NT2/D1 (cell line): ENCODE measurements at regions not wholly inside any gene's neighbourhood (a gene's known extent, or its start where the extent isn't known, plus 50 kb on each side); places are given as distances from the start of the nearest gene placed in this dataset.
"Not testable (repeated sequence)": the region's sequence is repeated elsewhere in the genome, so short reads cannot be mapped to it uniquely, and the experiment has no call there.

Experiments used
- DNase-seq: peaks from one replicate; pipeline ENCODE4 v3.0.0-alpha.2; 2011; ENCODE audit warnings: low read depth, low spot score
- H3K27me3 ChIP-seq: 2 replicates; pipeline ENCODE4 v1.6.0; 2011; ENCODE audit warnings: mild to moderate bottlenecking; ENCODE audit not compliant: insufficient read length, insufficient read depth
- H3K36me3 ChIP-seq: 2 replicates; pipeline ENCODE4 v1.6.1; 2011; ENCODE audit warnings: mild to moderate bottlenecking, low read length, mixed read lengths; ENCODE audit not compliant: insufficient read depth, insufficient read length
- H3K4me1 ChIP-seq: 2 replicates; pipeline ENCODE4 v1.5.1; 2011; ENCODE audit not compliant: insufficient read depth, insufficient read length
- H3K4me3 ChIP-seq: 2 replicates; pipeline ENCODE4 v1.5.1; 2011; ENCODE audit warnings: low read depth; ENCODE audit not compliant: insufficient read length
- H3K9ac ChIP-seq: 2 replicates; pipeline ENCODE4 v1.6.0; 2011; ENCODE audit warnings: low read depth; ENCODE audit not compliant: insufficient read length
- H3K9me3 ChIP-seq: 2 replicates; pipeline ENCODE4 v1.5.1; 2011; ENCODE audit warnings: mild to moderate bottlenecking, low read length; ENCODE audit not compliant: insufficient read depth
- SUZ12 ChIP-seq: IDR thresholded peaks from 2 replicates; pipeline ENCODE4 v1.6.1; 2011; ENCODE audit not compliant: insufficient read length, insufficient read depth; ENCODE audit errors: extremely low read depth
- YY1 ChIP-seq: IDR thresholded peaks from 2 replicates; pipeline ENCODE4 v1.6.1; 2011; ENCODE audit not compliant: insufficient read length, insufficient read depth
- ZNF274 ChIP-seq: IDR thresholded peaks from 2 replicates; pipeline ENCODE4 v1.6.1; 2011; ENCODE audit warnings: mild to moderate bottlenecking, low read depth, low read length

- TF ChIP-seq ZNF274: no peak
- TF ChIP-seq YY1: no peak
- TF ChIP-seq SUZ12: no peak
- H3K36me3 ChIP-seq: no peaks in the 10 kb centered on the region
- H3K9me3 ChIP-seq: no peaks in the 10 kb centered on the region
- no peak overlapping the region for H3K4me3 ChIP-seq
- H3K9ac ChIP-seq: no peak overlapping the region
- no peaks in the 10 kb centered on the region for H3K27me3 ChIP-seq
- no peaks in the 10 kb centered on the region for H3K4me1 ChIP-seq
- no peak for DNase-seq
These were observed 354.7 kb downstream of the OTUD1 start for GRCh38 chr10:23793577-23793976.

GRCh38 chr10:23797452-23797851 lies 358.6 kb downstream of the OTUD1 start:
- not testable (repeated sequence) for H3K36me3 ChIP-seq, H3K4me3 ChIP-seq, H3K9me3 ChIP-seq, DNase-seq, H3K4me1 ChIP-seq, H3K27me3 ChIP-seq, H3K9ac ChIP-seq

DNA sequence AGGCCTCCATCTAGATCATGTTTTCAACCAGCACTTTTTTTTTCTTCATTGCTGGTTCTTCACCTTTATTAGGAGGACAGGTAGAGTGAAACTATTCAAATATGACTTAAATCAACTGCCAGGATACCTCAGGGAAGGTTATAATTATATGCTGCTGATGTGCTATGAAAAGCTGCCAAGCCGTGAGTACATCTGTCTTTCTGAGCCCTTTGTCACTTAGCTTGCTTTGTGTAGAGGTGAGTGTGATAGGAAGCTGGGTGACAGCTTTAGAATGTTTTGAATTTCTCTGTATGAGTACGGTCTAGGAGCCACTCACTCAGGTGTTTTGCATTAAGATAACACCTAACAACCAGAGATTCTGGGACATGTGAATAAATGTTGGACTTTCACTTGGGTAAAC lies 365.2 kb downstream of the OTUD1 start:
- Histone ChIP-seq H3K4me3 (no peak overlapping the region), H3K36me3 (no peaks in the 10 kb centered on the region), H3K27me3 (no peaks in the 10 kb centered on the region), H3K9ac (no peak overlapping the region), H3K9me3 (no peaks in the 10 kb centered on the region), H3K4me1 (no peaks in the 10 kb centered on the region)
- DNase-seq: no peak
- TF ChIP-seq ZNF274: no peak
- no peak for TF ChIP-seq YY1
- no peak for TF ChIP-seq SUZ12

DNA sequence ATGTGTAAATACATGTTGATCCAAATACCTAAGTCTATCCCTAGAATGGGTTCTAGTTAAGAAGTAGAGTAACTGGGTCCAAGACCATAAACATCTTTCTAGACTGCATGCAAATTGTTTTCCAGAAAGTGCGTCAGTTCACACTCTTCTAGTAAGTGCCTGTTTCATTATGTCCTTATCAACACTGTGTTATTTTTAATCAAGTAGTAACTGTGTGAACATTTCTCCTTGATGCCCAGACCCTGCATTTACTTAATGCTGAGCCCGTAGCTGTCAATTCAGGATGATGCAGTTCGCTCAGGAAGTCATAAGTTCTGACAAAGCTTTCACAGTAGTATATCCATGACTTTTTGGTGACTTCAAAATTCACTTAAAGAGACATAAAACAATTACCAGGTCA lies 374.8 kb downstream of the OTUD1 start:
- TF ChIP-seq SUZ12 (no peak), YY1 (no peak), ZNF274 (no peak)
- Histone ChIP-seq H3K9me3 (no peaks in the 10 kb centered on the region), H3K4me3 (no peak overlapping the region), H3K27me3 (no peaks in the 10 kb centered on the region), H3K4me1 (no peaks in the 10 kb centered on the region), H3K36me3 (no peaks in the 10 kb centered on the region), H3K9ac (no peak overlapping the region)
- DNase-seq: no peak

DNA sequence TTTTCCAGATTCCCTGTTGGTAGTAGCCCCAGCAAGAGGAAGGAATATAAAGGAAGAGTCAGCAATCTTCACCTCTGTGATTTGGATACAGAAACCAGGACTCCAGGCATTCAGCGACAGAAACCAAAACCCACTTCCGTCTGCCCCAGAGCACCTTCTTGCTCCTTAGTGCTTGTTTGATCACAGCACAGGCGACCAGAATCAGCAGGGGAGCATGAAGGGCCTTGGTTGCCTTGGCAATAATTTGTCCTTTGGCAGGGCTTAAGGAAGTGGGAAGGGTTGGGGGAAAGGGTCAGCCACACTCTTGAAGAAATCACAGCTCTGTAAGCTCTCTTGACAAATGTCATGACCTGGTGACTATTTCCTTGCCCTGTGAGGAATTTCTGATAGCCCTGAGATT lies 379.6 kb downstream of the OTUD1 start:
- Histone ChIP-seq H3K9ac (no peak overlapping the region), H3K4me1 (no peaks in the 10 kb centered on the region), H3K4me3 (no peak overlapping the region), H3K27me3 (no peaks in the 10 kb centered on the region), H3K36me3 (no peaks in the 10 kb centered on the region), H3K9me3 (no peaks in the 10 kb centered on the region)
- peak; percentile 15 for DNase-seq
- TF ChIP-seq ZNF274 (no peak), SUZ12 (no peak), YY1 (no peak)

GRCh38 chr10:23820792-23821191 lies 381.9 kb downstream of the OTUD1 start:
- TF ChIP-seq ZNF274: no peak
- TF ChIP-seq YY1: no peak
- TF ChIP-seq SUZ12: no peak
- no peak for DNase-seq
- Histone ChIP-seq H3K9me3 (no peaks in the 10 kb centered on the region), H3K27me3 (no peaks in the 10 kb centered on the region), H3K9ac (no peak overlapping the region), H3K4me1 (no peaks in the 10 kb centered on the region), H3K36me3 (no peaks in the 10 kb centered on the region), H3K4me3 (no peak overlapping the region)

GRCh38 chr10:23824822-23825221 lies 384.1 kb upstream of the KIAA1217 start:
- Histone ChIP-seq H3K36me3 (no peaks in the 10 kb centered on the region), H3K9ac (no peak overlapping the region), H3K9me3 (no peaks in the 10 kb centered on the region), H3K4me3 (no peak overlapping the region), H3K27me3 (no peaks in the 10 kb centered on the region), H3K4me1 (no peaks in the 10 kb centered on the region)
- DNase-seq: no peak
- no peak for TF ChIP-seq YY1
- no peak for TF ChIP-seq SUZ12
- no peak for TF ChIP-seq ZNF274

- no peaks in the 10 kb centered on the region for H3K9me3 ChIP-seq
- no peaks in the 10 kb centered on the region for H3K27me3 ChIP-seq
- no peaks in the 10 kb centered on the region for H3K4me1 ChIP-seq
- DNase-seq: peak; percentile 16
- no peaks in the 10 kb centered on the region for H3K36me3 ChIP-seq
- H3K4me3 ChIP-seq: no peak overlapping the region
- no peak for TF ChIP-seq YY1
- no peak for TF ChIP-seq ZNF274
- TF ChIP-seq SUZ12: no peak
- H3K9ac ChIP-seq: no peak overlapping the region
These were observed 382.5 kb upstream of the KIAA1217 start for GRCh38 chr10:23826421-23826820.
